Prostate gland (tissue), 2 donors: ENCODE measurements at regions not wholly inside any gene's neighbourhood (a gene's known extent, or its start where the extent isn't known, plus 50 kb on each side); places are given as distances from the start of the nearest gene placed in this dataset.

Experiments
- DNase-seq: peaks from one replicate; pipeline ENCODE4 v3.0.0-alpha.2; 2019; ENCODE audit warnings: low spot score
- H3K27ac ChIP-seq, 2 donors: fragments of 200-600 bp; sonication (generic); 2 replicates each; pipeline ENCODE4 v1.5.1; 2017 to 2019
- H3K27me3 ChIP-seq: fragments of 200-600 bp; sonication (generic); replicated peaks from 2 replicates; pipeline ENCODE4 v1.5.1; 2019; ENCODE audit not compliant: insufficient read depth
- H3K36me3 ChIP-seq, 2 donors: fragments of 200-600 bp; sonication (generic); 1 replicate in 1 of 2; 2 replicates in 1 of 2; pipeline versions ENCODE4 v1.5.1 to v1.8.1; 2017 to 2019
- H3K4me1 ChIP-seq: fragments of 200-600 bp; sonication (generic); replicated peaks from 2 replicates; pipeline ENCODE4 v1.5.1; 2019
- H3K4me3 ChIP-seq, 2 donors: fragments of 200-600 bp; sonication (generic); 2 replicates each; pipeline ENCODE4 v1.5.1; 2017 to 2019
- H3K9me3 ChIP-seq: fragments of 200-600 bp; sonication (generic); 2 replicates; pipeline ENCODE4 v1.5.1; 2017
- POLR2A ChIP-seq: fragments of 450-650 bp; IDR thresholded peaks from one replicate; pipeline ENCODE4 v1.6.1; 2016; ENCODE audit warnings: antibody characterized with exemption, mild to moderate bottlenecking
- POLR2AphosphoS5 ChIP-seq: sonication (generic); formaldehyde crosslinking; IDR thresholded peaks from one replicate; pipeline ENCODE4 v1.6.1; 2017; ENCODE audit warnings: antibody characterized with exemption
- WGBS: methylation state at CpG from one replicate; pipeline ENCODE4 v1.1.5; 2018; 5-methylcytosine and 5-hydroxymethylcytosine counted together
- intact Hi-C: fragments of 100-400 bp; cut with DNase I; formaldehyde crosslinking; loops from one replicate; pipeline ENCODE4 v1.14.2; 2022
- TF ChIP-seq, protein P1 (sequence below), 4 experiments: fragments of 200-600 bp in 2 of 4; fragments of 450-650 bp in 2 of 4; sonication (generic) in 2 of 4; IDR thresholded peaks; 1 replicate in 3 of 4; 2 replicates in 1 of 4; pipeline ENCODE4 v1.5.1; 2016 to 2019; ENCODE audit warnings: antibody characterized with exemption in 4 of 4, mild to moderate bottlenecking in 2 of 4, moderate library complexity in 2 of 4

GRCh38 chr7:88457320-88457719, 150.6 kb upstream of the STEAP4 start:
- TF ChIP-seq POLR2A (no peak), POLR2AphosphoS5 (no peak)
- TF ChIP-seq, protein P1, sequence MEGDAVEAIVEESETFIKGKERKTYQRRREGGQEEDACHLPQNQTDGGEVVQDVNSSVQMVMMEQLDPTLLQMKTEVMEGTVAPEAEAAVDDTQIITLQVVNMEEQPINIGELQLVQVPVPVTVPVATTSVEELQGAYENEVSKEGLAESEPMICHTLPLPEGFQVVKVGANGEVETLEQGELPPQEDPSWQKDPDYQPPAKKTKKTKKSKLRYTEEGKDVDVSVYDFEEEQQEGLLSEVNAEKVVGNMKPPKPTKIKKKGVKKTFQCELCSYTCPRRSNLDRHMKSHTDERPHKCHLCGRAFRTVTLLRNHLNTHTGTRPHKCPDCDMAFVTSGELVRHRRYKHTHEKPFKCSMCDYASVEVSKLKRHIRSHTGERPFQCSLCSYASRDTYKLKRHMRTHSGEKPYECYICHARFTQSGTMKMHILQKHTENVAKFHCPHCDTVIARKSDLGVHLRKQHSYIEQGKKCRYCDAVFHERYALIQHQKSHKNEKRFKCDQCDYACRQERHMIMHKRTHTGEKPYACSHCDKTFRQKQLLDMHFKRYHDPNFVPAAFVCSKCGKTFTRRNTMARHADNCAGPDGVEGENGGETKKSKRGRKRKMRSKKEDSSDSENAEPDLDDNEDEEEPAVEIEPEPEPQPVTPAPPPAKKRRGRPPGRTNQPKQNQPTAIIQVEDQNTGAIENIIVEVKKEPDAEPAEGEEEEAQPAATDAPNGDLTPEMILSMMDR (IDR thresholded peaks at IDR 0.05), result no peak
- H3K36me3 ChIP-seq, result no peaks in the 10 kb centered on the region
- no peak overlapping the region for H3K27ac ChIP-seq
- H3K4me3 ChIP-seq, result no peak overlapping the region
- intact Hi-C loops, result no loop called here
- H3K4me1 ChIP-seq, result no peaks in the 10 kb centered on the region
- H3K9me3 ChIP-seq, result no peaks in the 10 kb centered on the region
- H3K27me3 ChIP-seq, result no peaks in the 10 kb centered on the region
- DNase-seq, result no peak
- 100% methylated on average over 1 of the region's 1 CpG for WGBS

- no peak overlapping the region for H3K27ac ChIP-seq
- TF ChIP-seq POLR2A, result no peak
- TF ChIP-seq, protein P1 (IDR thresholded peaks at IDR 0.05), result no peak
- TF ChIP-seq POLR2AphosphoS5, result no peak
- no peaks in the 10 kb centered on the region for H3K4me1 ChIP-seq
- no peaks in the 10 kb centered on the region for H3K27me3 ChIP-seq
- no peaks in the 10 kb centered on the region for H3K9me3 ChIP-seq
- no peaks in the 10 kb centered on the region for H3K36me3 ChIP-seq
- intact Hi-C loops, result no loop called here
- no peak overlapping the region for H3K4me3 ChIP-seq
- 25% methylated on average over 1 of the region's 1 CpG for WGBS
- no peak for DNase-seq
Measured at GRCh38 chr7:88456490-88456889, 149.8 kb upstream of the STEAP4 start.

GRCh38 chr7:88455696-88456095, 149.0 kb upstream of the STEAP4 start:
- TF ChIP-seq POLR2A (no peak), POLR2AphosphoS5 (no peak)
- TF ChIP-seq, protein P1 (IDR thresholded peaks at IDR 0.05), result no peak
- Histone ChIP-seq H3K36me3 (no peaks in the 10 kb centered on the region), H3K4me1 (no peaks in the 10 kb centered on the region), H3K27ac (no peak overlapping the region), H3K9me3 (no peaks in the 10 kb centered on the region), H3K4me3 (no peak overlapping the region), H3K27me3 (no peaks in the 10 kb centered on the region)
- no peak for DNase-seq
- 63% methylated on average over 1 of the region's 1 CpG for WGBS
- intact Hi-C loops, result no loop called here

DNA sequence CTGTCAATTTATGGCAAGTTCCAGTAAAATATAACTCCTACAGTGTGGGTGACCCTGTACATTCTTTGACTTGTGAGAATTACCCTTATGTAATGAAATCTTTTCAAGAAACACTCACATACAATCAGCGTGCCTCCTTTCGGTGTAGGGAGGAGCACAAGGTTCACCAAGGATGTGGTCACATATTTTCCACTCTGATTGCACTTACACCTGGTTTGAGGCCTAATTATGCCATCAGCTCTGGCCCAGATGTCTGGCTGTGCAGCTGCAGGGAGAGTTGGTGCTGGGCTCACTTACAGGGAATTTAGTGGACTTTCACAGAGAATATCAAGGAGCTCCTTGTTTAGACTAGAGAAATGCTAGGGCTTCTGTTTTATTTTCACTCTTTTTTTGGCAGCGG, 146.0 kb upstream of the STEAP4 start:
- Histone ChIP-seq H3K27ac (no peak overlapping the region), H3K4me3 (no peak overlapping the region), H3K4me1 (no peaks in the 10 kb centered on the region), H3K36me3 (no peaks in the 10 kb centered on the region), H3K27me3 (no peaks in the 10 kb centered on the region), H3K9me3 (no peaks in the 10 kb centered on the region)
- WGBS, result 92% methylated on average over 3 of the region's 3 CpGs
- TF ChIP-seq POLR2A, result no peak
- TF ChIP-seq, protein P1 (IDR thresholded peaks at IDR 0.05), result no peak
- TF ChIP-seq POLR2AphosphoS5, result no peak
- DNase-seq, result no peak
- intact Hi-C loops, result no loop called here

- Histone ChIP-seq H3K4me1 (no peaks in the 10 kb centered on the region), H3K36me3 (no peaks in the 10 kb centered on the region), H3K4me3 (no peak overlapping the region), H3K27ac (no peak overlapping the region), H3K27me3 (no peaks in the 10 kb centered on the region), H3K9me3 (no peaks in the 10 kb centered on the region)
- no peak for DNase-seq
- WGBS, result 94% methylated on average over 1 of the region's 1 CpG
- intact Hi-C loops, result no loop called here
- TF ChIP-seq POLR2A (no peak), POLR2AphosphoS5 (no peak)
- TF ChIP-seq, protein P1 (IDR thresholded peaks at IDR 0.05), result no peak
Measured at GRCh38 chr7:88450874-88451273, 144.2 kb upstream of the STEAP4 start.
